Fibroblast of villous mesenchyme (primary cell): ENCODE measurements at regions not wholly inside any gene's neighbourhood (a gene's known extent, or its start where the extent isn't known, plus 50 kb on each side); places are given as distances from the start of the nearest gene placed in this dataset.

Experiments
- DNase-seq: peaks from one replicate; pipeline ENCODE4 v3.0.0-alpha.2; 2010; ENCODE audit warnings: low read depth
- H3K4me3 ChIP-seq: 2 replicates; pipeline ENCODE4 v1.5.1; 2011; ENCODE audit warnings: low read depth, mild to moderate bottlenecking, low read length
- TF ChIP-seq, protein P1 (sequence below): IDR thresholded peaks from 2 replicates; pipeline ENCODE4 v1.5.1; 2012; ENCODE audit warnings: low read depth, mild to moderate bottlenecking, low read length; ENCODE audit not compliant: insufficient read depth

DNA sequence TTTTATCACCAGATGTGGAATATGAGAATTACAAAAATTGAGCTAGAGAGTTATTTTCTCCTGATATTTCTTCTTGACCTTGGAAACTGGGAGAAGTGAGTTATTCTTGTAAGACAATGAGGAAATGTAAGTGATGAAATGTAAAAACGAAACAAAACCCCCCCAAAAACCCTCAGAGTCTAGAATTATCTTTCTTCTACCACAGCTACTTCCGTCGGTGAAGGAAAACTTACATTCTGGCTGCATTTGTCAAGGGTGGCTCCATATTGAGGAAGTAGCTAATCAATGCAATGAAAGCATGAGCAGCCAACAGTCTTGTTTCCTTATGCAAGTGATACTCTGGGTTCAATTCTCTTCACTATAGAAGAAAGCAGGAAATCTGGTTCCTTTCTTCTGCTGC, 661.7 kb upstream of the CITED2 start:
- TF ChIP-seq, protein P1, sequence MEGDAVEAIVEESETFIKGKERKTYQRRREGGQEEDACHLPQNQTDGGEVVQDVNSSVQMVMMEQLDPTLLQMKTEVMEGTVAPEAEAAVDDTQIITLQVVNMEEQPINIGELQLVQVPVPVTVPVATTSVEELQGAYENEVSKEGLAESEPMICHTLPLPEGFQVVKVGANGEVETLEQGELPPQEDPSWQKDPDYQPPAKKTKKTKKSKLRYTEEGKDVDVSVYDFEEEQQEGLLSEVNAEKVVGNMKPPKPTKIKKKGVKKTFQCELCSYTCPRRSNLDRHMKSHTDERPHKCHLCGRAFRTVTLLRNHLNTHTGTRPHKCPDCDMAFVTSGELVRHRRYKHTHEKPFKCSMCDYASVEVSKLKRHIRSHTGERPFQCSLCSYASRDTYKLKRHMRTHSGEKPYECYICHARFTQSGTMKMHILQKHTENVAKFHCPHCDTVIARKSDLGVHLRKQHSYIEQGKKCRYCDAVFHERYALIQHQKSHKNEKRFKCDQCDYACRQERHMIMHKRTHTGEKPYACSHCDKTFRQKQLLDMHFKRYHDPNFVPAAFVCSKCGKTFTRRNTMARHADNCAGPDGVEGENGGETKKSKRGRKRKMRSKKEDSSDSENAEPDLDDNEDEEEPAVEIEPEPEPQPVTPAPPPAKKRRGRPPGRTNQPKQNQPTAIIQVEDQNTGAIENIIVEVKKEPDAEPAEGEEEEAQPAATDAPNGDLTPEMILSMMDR = no peak
- DNase-seq = no peak
- H3K4me3 ChIP-seq = no peak overlapping the region

DNA sequence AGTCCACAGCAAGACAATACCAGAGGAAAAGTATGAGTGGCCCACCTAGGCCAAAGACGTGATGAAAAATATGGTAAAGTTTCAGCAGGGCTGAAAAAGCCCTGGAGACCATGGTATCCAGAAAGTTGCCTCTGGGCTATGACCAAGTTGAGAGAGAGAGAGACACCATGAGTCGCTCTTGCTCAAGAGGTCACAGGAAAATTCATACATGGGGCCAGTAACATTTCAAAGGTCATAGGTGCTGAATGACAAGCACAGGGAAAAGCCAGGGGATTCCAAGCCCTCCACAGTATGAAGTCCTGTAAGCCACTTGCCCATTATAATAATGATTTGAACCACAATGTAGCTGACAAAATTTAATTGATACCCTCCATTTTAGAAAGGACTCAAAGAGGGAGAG, 657.7 kb upstream of the CITED2 start:
- DNase-seq = no peak
- no peak overlapping the region for H3K4me3 ChIP-seq
- TF ChIP-seq, protein P1 = no peak

DNA sequence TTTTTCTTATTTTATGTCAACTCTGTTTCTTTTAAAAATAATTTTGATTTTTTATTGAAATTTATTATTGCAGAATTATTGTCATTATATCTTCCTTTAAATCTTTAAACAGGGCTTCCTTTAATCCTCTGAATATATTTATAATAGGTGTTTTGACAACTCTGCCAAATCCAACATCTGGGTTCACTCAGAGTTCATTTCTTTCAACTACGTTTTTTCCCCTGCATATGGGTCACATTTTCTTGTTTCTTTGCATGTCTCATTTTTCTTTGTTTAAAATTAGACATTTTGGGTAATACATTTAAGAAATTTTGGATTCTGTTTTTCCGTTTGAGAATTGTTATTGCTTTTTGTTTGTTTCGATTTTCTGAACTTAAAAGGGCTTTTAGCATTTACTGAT, 655.1 kb upstream of the CITED2 start:
- DNase-seq = no peak
- H3K4me3 ChIP-seq = no peak overlapping the region
- TF ChIP-seq, protein P1 = no peak

- DNase-seq = no peak
- TF ChIP-seq, protein P1 = no peak
- no peak overlapping the region for H3K4me3 ChIP-seq
These were observed 652.8 kb upstream of the CITED2 start for GRCh38 chr6:140027219-140027618.

DNA sequence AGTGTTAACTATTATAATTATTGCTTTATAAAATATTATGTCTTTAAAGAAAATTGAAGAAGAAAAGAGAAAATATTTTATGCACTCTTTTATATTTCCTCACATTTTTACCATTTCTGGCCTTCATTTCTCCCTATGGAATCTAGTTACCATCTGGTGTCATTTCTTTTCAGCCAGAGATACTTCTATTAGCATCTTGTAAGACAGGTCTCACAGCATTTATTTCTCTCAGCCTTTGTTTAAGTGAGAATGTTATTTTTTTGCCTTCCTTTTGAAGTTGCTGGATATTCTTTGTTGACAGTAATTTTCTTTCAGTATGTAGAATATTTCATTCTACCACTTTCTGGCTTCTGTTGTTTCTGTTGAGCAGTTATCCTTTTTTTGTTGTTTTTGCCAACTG, 652.1 kb upstream of the CITED2 start:
- DNase-seq = no peak
- no peak overlapping the region for H3K4me3 ChIP-seq
- TF ChIP-seq, protein P1 = no peak

- no peak for DNase-seq
- H3K4me3 ChIP-seq = no peak overlapping the region
- TF ChIP-seq, protein P1 = no peak
These were observed 650.7 kb upstream of the CITED2 start for GRCh38 chr6:140025171-140025570.

GRCh38 chr6:140020207-140020791, 645.9 kb upstream of the CITED2 start:
- TF ChIP-seq, protein P1 = no peak
- no peak for DNase-seq
- no peak overlapping the region for H3K4me3 ChIP-seq
